Fibroblast of upper back skin (primary cell): ENCODE measurements at regions not wholly inside any gene's neighbourhood (a gene's known extent, or its start where the extent isn't known, plus 50 kb on each side); places are given as distances from the start of the nearest gene placed in this dataset.
"Not testable (repeated sequence)": the region's sequence is repeated elsewhere in the genome, so short reads cannot be mapped to it uniquely, and the experiment has no call there.

ENCODE experiments used
- DNase-seq: peaks from one replicate; pipeline ENCODE4 v3.0.0-alpha.2; 2013

DNA sequence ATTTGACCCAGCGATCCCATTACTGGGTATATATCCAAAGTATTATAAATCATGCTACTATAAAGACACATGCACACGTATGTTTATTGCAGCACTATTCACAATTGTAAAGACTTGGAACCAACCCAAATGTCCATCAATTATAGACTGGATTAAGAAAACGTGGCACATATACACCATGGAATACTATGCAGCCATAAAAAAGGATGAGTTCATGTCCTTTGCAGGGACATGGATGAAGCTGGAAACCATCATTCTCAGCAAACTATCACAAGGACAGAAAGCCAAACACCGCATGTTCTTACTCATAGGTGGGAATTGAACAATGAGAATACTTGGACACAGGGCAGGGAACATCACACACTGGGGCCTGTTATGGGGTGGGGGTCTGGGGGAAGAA is 317.8 kb downstream of the TSHZ3 start:
- DNase-seq, result not testable (repeated sequence)

DNA sequence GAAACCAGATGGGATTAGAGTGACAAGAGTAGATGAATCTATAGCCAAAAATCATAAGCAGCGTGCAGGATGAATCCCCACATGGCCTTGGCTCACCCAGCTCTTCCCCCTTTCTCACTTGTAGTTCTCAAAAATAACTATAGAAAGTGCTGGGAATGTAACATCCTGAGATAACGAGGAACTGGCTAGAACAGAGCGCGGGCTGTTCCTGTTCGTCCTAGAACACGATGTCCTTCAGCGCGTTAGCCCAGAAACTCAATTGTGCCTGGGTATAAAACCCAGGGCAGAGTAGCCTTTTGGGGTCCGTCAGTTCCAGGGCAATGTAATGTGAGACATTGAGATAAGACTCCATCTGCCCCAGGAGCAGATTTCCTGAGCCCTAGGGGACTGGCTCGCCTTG is 326.2 kb downstream of the TSHZ3 start:
- DNase-seq, result no peak

DNA sequence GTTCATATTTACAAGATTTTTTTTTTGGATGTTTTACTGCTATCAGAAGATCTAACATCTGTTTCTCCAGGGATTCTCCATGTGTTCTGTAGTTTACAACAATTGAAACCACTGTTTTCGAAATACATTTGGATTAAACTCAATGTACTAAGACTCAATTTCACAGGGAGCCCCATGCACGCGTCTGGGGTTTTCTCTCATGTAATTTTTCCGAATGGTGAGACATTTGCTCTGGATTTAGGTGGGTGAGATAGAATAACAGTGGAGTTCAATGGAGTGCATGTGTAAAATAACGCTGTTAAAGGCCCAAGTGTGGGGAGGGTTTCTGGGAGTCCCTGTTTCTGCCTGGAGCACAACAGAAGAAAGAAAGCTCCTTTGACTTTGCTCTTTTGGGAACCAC is 330.3 kb downstream of the TSHZ3 start:
- DNase-seq, result no peak

DNA sequence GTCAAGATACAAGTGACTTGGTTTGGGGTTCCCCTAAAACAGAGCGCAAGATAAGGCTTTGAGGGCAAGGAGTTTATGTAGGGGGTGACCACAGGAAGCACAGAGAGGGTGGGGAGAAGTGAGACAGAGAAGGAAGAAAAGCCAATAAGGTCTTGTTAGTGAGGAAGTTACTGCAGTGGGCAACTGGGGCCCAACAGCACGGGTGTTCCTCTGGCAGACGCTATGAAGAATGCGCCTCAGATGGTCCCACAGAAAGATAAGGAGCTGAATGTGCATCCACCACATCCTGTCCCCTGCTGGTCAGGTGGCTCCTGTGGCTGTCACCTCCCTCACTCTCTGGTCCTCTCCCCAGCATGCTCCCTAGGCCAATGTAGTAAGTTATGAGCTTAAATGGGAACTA is 333.5 kb downstream of the TSHZ3 start:
- DNase-seq, result no peak

DNA sequence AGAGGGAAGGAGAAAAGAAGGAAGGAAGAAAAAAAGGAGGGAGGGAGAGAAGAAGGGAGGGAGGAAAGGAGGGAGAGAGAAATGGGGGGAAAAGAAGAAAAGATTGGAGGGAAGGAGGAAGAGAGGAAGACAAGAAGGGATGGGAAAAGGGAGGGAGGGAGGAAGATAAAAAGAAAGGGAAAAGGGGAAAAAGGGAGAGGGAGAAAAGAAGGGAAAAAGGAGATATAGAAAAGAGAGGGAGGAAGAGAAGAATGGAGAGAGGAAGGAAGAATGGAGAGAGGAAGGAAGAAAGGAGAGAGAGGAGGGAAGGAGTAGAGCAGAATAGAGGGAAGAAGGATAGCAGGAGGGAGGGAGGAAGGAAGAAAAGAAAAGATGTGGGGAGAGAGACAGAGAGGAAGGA is 334.6 kb downstream of the TSHZ3 start:
- no peak for DNase-seq

DNA sequence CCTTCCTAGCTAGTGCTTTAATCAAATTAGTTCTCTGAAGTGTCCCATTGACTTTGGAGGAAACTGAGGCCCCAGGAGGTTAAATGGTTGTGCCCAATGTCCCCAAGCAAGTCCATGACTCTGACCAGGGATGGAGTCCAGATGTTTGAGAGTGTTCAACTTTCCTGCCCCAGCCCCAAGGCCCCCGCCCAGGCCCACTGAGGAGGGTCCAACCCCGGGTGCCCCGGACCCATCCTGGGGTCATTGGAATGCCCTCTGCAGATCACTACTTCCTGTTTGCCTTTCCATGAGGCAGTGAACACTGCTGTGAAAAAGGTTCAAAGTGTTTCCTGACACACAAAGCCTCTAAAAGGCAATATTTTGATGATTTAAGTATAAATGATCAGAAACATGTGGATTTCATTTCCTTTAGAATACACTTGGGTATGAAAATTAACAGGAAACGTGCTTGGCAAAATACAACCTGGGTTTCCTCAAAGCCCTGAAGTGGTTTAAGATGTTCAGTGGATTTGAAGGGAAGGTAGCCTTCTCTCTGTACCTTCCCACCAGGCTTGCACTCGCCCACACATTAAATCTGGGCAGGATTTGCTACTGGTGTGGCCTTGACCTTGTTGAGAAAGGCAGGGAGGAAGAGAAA is 335.7 kb downstream of the TSHZ3 start:
- no peak for DNase-seq

DNA sequence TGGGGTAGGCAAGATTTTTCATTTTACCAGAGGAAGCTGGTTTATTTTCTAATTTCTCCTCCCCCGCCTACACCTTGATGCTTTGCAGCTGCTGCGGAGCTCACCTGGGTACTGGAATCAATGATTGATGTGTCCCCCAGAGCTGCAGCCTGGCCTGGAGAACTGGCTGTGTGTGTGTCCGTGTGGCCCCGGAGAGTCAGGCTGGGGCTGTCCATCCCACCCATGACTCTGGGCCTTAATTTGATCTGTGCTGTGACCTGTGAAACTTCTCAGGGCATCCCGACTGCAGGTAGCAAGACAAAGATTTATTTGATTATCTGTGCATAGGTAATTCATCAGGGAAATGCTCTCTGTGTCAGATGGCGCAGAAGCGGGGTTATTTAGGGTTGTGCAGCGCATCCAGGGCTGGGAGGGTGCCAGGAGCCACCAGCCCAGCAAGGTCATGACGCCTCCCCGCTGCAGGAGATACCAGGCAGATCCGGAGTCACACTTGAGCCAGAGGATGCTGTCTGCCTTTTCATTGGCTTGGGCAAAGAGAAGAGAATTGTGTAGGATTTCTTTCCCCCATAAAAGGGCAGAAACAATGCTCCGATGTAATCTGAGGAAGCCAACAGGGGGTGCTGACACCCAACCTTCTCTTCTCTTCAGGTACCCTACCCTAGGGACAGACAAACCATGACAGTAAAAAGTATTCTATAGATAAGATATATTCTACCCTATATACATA is 346.6 kb downstream of the TSHZ3 start:
- no peak for DNase-seq

DNA sequence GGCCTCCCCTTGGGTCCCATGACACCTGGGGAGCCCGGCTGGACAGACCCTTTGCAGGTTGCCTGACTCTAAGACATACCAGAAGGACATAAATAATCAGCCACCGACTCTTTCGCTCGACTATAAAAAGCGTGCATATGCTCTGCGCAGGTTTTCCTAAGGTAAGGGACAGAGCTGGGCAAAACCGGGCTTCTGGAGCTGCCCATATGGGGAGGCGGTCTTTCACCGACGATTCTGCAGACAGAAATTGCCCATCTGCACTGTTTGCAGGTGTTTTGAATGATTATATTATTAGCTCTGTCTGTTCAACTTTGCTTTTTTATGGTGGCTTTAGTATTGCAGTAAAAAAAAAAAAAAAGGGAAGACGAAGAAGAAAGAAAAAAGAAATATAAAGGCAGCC is 347.2 kb downstream of the TSHZ3 start:
- no peak for DNase-seq

DNA sequence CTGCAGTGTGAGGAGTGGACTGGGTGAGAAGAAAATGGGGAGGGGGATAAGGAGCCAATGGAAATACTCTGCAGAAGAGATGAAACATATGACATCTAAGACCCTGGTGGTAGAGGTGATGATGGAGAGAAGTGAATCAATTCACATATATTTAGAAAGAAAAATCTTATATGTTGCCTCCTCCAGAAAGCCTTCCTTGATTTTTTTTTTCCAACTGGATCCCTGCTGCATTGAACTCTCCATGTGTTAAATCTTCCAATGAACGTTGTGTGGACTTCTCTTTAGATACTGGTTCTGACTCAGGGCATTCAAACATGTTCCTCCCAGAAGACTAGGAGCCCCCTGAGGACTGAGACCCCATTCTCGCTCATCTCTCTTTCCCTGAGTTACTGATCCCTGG is 348.3 kb downstream of the TSHZ3 start:
- DNase-seq, result no peak

DNA sequence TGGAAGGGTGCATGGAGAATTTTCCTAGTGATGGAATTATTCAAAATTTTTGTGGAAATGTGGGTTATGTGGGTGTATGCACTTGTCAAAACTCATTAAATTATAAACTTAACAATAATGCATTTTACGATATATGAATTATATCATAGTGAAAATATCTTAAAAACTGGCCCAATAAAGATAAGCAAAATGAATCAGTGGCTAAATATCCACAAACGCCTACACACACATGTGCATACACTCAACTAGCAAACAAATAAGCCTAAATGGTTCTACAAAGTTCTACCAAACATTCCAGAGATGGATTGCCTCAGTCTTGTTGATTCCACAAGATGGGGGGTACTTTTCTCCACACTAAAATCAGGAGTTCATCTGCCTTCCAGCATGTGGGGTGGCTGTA is 349.5 kb downstream of the TSHZ3 start:
- no peak for DNase-seq

DNA sequence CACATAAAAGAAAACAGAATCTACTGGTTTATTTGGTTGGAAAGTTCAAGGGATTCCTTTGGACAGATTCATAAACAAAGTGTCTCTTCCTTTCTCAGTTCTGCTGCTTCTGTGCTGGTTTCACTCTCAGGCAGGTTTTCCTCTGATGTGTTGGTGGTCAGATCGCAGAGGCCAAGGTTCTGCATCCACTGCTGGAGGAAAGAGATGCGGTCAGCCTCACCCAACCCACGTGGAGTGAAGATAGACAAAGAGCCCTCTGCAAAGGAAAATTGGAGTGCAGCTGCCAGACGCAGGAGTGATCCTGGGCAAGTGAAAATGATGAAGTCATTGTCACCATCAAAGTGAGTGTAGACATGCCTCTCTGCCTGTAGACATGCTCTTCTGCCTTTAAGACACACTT is 352.0 kb downstream of the TSHZ3 start:
- DNase-seq, result no peak

DNA sequence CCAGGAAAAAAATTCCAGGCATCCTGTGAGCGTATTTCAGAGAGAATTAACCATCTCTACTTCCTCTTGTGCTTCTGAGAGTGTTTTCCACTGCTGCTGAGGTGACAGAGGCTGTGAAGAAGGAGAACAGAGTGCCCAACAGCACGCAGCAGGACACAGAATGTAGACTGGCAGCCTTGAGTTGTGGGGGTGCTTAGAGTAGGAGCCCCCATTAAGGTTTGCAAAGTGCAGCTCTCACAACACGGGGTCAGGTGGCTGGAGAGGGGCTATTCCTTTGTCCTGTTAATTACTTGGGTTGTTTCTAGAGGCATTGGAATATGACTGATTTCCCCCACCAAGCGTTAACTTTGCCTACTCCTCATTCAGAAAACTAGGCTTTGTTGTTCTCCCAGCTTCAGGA is 370.6 kb downstream of the TSHZ3 start:
- no peak for DNase-seq

DNA sequence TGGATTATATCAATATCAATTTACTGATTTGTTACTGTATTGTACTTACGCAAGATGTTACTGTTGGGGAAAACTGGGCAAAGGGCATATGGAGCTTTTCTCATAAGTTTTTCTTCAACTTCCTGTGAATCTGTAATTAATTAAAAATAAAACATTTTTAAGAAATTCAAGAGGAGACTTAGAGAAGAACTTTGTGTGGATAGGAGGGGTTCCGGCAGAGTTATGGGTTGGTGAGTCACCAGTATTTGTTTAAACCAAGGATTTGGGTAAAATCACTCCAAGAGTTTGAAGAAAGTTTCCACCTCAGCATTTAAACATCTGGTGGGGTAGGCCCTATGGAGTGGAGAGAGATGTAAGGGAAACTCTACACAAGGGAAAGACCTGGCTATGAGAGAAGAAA is 379.6 kb downstream of the TSHZ3 start:
- peak; percentile 39 for DNase-seq

DNA sequence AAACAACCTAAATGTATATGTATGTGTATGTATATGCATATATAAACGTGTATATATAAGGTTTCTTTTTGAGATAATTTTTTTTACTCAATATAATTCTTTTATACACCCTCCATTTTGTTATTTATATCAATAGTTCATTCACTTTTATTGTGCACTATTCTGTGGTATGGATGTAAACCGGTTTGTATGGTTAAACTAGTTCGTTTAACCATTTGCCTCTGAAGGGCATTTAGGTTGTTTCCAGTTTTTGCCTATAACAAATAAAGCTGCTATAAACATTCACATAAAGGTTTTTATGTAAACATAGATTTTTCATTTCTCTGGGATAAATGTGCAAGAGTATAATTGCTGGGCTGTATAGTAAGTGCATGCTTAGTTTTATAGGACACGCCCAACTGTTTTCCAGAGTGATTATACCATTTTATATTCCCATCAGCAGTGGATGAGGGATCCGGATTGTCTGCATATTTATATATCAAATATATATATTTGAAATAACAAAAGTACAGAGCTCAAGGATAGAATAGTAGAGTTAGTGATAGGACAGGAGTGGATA is 380.3 kb downstream of the TSHZ3 start:
- DNase-seq, result no peak

DNA sequence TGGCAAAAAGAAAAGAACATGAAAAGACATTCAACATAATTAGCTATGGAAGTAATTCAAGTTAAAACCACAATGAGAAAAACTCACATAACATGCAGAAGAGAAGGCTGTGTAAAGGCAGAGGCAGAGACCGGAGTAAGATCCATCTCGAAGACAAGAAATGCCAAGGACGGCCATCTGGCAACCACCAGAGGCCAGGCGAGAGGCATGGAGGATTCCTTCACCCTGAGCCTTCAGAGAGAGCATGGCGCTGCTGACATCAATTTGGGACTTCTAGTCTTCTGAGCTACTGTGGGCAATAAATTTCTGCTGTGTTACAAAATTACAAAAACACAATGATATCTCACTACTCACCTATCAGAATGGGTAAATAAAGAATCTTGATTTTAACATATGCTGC is 381.0 kb downstream of the TSHZ3 start:
- DNase-seq, result peak; percentile 10

DNA sequence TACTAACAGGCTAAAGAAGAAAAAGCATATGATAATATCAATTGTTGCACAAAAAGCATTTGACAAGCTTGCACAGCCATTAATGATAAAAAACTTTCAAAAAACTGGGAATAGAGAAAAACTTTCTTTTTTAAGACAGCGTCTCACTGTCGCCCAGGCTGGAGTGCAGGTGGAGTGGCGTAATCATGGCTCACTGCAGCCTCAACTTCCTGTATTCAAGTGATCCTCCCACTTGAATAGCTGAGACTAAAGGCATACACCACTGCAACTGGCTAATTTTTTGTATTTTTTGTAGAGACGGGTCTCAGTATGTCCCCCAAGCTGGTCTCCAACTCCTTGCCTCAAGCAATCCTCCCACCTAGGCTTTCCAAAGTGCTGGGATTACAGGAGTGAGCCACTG is 382.8 kb downstream of the TSHZ3 start:
- DNase-seq, result no peak

DNA sequence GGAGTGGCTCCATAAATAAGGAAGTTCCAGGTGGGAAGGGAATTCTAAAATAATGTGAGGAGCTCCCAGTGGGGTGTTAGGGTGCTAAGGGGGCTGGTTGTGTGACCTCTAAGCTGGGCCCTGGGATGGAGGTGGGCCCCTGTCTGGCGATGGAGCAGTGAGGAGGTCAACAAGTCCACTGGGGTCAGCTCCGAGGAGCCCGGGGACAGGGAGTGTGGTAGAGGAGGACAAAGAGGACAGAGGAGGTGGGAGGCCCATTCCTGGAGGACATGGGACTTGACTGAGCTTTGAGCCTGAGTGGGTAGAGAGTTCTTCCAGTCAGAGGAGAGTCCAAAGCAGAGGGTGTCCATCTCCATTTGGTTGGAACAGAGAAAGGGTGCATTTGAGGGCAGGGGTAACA is 390.2 kb downstream of the TSHZ3 start:
- DNase-seq, result no peak

DNA sequence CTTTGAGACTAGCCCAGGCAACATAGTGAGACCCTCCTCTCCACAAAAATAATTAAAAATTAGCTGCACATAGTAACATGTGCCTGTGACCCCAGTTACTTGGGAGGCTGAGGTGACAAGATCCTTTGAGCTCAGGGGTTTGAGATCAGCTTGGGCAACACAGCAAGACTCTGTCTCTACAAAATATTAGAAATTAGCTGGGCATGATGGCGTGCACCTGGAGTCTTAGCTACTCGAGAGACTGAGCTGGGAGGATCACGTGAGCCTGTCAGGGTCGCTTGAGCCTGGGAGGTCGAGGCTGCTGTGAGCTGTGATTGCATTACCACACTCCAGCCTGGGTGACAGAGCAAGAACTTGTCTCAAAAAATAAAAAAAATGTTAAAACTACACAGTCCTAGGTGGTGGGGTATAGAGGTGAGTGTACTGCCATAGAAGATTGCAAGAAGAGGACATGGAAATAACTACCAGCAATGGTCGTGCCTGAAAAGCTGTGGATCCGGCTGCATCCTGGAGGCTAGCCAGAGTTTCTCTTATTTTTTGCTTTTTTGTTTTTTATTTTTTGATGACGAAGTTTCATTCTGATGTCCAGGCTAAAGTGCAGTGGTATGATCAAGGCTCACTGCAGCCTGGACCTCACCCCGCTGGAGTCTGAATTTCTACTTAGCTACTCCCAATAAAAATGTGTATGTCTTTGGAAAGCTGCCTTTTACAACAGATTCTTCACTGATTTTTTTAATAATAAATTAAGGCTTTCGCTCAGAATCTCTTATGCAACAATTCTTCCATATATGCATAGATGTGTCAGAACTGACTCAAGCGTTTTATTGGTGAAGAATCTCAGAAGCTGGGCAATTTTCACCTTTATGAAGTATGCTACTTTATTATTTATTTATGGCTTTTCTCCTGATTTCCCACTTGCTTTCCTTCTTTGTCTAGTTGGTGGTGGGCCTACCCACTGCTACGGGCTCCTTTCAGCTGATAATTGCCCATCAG is 393.8 kb downstream of the TSHZ3 start:
- DNase-seq, result no peak

DNA sequence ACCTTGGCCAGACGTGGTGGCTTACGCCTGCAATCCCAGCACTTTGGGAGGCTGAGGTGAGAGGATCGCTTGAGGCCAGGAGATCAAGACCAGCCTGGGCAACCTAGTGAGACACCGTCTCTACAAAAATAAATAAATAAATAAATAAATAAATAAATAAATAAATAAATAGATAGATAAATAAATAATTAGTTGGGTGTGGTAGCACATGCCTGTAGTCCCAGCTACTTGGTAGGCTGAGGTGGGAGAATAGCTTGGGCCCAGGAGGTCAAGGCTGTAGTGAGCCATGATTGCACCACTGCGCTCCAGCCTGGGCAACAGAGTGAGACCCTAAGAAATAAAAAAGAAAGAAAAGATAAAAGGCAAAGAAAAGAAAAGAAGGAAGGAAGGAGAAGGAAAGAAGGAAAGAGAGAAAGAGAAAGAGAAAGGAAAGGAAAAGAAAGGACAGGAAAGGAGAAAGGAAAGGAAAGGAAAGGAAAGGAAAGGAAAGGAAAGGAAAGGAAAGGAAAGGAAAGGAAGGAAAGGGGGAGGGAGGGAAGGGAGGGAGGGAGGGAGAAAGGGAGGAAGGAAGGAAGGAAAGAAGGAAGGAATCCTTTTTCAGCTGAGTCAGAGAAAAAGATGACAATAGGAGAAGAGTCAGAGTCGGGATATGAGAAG is 404.8 kb downstream of the TSHZ3 start:
- DNase-seq, result not testable (repeated sequence)

DNA sequence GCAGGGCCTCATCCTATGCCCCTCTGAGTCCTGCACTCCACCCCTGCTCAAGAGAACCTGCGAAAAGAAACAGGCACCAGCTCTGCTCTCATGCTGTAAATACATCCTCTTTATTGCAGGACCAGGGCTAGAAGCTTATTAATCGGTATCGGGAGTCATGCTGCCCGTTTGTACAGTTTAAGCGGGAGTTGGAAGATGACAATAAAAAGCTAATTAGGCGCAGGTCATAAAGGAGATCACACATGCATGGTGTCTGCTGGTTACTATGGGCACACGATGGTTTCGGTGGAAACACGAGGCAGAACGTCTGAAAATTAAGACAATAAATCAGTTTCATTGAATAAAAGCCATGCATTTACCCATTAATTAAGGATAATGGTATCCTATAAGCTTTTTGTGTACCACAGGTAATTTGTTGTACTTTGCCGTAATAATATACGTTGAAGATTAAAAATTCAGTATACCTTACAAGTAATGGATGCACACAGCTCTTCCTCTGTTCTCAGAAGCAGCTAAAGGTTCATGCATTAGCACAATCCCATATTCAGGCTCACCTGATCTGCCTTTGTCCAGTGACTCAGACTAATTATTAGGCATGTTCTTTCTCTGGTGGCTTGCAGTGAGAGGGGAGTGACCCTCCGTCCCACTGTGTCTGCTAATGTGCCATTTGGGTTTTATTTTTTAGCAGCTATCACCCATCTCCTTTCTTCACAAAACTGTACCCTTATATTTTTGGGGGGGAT is 406.0 kb downstream of the TSHZ3 start:
- DNase-seq, result no peak

DNA sequence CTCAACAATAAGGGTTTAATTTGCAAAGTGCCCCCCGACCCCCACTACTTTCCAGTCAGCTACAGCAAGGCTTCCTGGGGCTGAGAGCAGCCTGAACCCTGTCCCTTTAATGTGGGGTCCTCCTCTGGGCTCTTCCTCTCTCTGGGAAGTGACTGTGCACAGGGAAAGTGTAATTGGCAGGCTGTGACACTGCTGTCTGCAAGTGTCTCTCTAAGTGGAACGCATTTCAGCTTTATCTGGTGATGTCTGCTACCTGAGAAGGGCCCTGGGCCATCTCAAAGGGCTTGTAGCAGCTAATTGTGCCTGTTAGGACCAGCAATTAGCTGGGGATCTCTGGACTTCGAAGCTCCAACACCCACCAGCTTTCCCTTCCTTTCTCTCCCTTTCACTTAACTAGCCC is 406.6 kb downstream of the TSHZ3 start:
- DNase-seq, result no peak

DNA sequence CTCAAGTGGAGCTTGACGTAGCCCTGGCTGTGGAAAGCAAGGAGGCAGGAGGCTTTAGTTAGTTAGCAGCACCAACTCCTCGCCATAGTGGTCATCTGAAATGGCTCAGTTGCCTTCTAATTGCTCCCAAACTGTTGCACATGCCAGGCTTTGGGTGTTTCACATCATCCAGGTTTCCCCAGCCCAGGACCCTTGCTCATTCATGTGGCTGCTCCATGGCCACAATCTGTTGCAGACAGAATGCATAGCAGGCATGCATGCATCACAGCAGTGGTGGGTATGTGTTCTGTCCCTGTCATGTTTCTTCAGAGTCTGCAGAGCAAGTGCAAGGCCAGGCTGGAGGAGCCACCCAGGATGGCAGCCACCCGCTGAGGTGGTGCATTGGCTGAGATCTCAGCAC is 407.6 kb downstream of the TSHZ3 start:
- DNase-seq, result no peak
